ENCODE measurements at regions not wholly inside any gene's neighbourhood (a gene's known extent, or its start where the extent isn't known, plus 50 kb on each side); places are given as distances from the start of the nearest gene placed in this dataset.
"Not testable (repeated sequence)": the region's sequence is repeated elsewhere in the genome, so short reads cannot be mapped to it uniquely, and the experiment has no call there.

GRCh38 chr10:94125268-94125667 lies 131.5 kb downstream of the PLCE1 start:
- H3K27ac ChIP-seq (ENCODE audit: low read depth, low read length): peak overlapping the region; percentile 24
- H3K4me3 ChIP-seq (ENCODE audit: low read depth, low read length): not testable (repeated sequence)

GRCh38 chr10:94125856-94126255 lies 132.1 kb downstream of the PLCE1 start:
- Histone ChIP-seq H3K4me3 (ENCODE audit: low read depth, low read length) (no peak overlapping the region), H3K27me3 (ENCODE audit: control insufficient read depth, insufficient read depth, low read length) (no peaks in the 10 kb centered on the region), H3K4me1 (ENCODE audit: control insufficient read depth, insufficient read depth, low read length) (peaks cover 11% of the 10 kb centered on the region; the same call in 1 of the 2 replicates), H3K9me3 (ENCODE audit: control insufficient read depth, insufficient read depth, low read length) (no peaks in the 10 kb centered on the region), H3K36me3 (ENCODE audit: control insufficient read depth, insufficient read depth, low read length) (no peaks in the 10 kb centered on the region), H3K9ac (ENCODE audit: low read depth, low read length) (no peak overlapping the region), H3K27ac (ENCODE audit: low read depth, low read length) (peak overlapping the region; percentile 24)

More at GRCh38 chr10:94125268-94125667, 131.5 kb downstream of the PLCE1 start:
- H3K9me3 ChIP-seq (ENCODE audit: control insufficient read depth, insufficient read depth, low read length); H3K36me3 ChIP-seq (ENCODE audit: control insufficient read depth, insufficient read depth, low read length); H3K9ac ChIP-seq (ENCODE audit: low read depth, low read length); H3K27me3 ChIP-seq (ENCODE audit: control insufficient read depth, insufficient read depth, low read length): not testable (repeated sequence)
- H3K4me1 ChIP-seq (ENCODE audit: control insufficient read depth, insufficient read depth, low read length): peaks cover 11% of the 10 kb centered on the region; the same call in 1 of the 2 replicates

GRCh38 chr10:94129393-94130130 lies 135.8 kb downstream of the PLCE1 start:
- Histone ChIP-seq H3K36me3 (ENCODE audit: control insufficient read depth, insufficient read depth, low read length) (no peaks in the 10 kb centered on the region), H3K9ac (ENCODE audit: low read depth, low read length) (no peak overlapping the region), H3K4me1 (ENCODE audit: control insufficient read depth, insufficient read depth, low read length) (peaks cover 7% of the 10 kb centered on the region; the same call in 1 of the 2 replicates), H3K4me3 (ENCODE audit: low read depth, low read length) (no peak overlapping the region), H3K9me3 (ENCODE audit: control insufficient read depth, insufficient read depth, low read length) (no peaks in the 10 kb centered on the region), H3K27ac (ENCODE audit: low read depth, low read length) (no peak overlapping the region), H3K27me3 (ENCODE audit: control insufficient read depth, insufficient read depth, low read length) (no peaks in the 10 kb centered on the region)

GRCh38 chr10:94131885-94132284 lies 138.2 kb downstream of the PLCE1 start:
- no peak overlapping the region for H3K27ac ChIP-seq (ENCODE audit: low read depth, low read length)
- no peaks in the 10 kb centered on the region for H3K4me1 ChIP-seq (ENCODE audit: control insufficient read depth, insufficient read depth, low read length)
- H3K27me3 ChIP-seq (ENCODE audit: control insufficient read depth, insufficient read depth, low read length): no peaks in the 10 kb centered on the region
- no peak overlapping the region for H3K9ac ChIP-seq (ENCODE audit: low read depth, low read length)
- H3K36me3 ChIP-seq (ENCODE audit: control insufficient read depth, insufficient read depth, low read length): no peaks in the 10 kb centered on the region
- no peaks in the 10 kb centered on the region for H3K9me3 ChIP-seq (ENCODE audit: control insufficient read depth, insufficient read depth, low read length)
- H3K4me3 ChIP-seq (ENCODE audit: low read depth, low read length): no peak overlapping the region

GRCh38 chr10:94133239-94133638 lies 139.5 kb downstream of the PLCE1 start:
- no peaks in the 10 kb centered on the region for H3K36me3 ChIP-seq (ENCODE audit: control insufficient read depth, insufficient read depth, low read length)
- H3K9ac ChIP-seq (ENCODE audit: low read depth, low read length): no peak overlapping the region
- no peaks in the 10 kb centered on the region for H3K27me3 ChIP-seq (ENCODE audit: control insufficient read depth, insufficient read depth, low read length)
- no peak overlapping the region for H3K4me3 ChIP-seq (ENCODE audit: low read depth, low read length)
- no peaks in the 10 kb centered on the region for H3K4me1 ChIP-seq (ENCODE audit: control insufficient read depth, insufficient read depth, low read length)
- no peaks in the 10 kb centered on the region for H3K9me3 ChIP-seq (ENCODE audit: control insufficient read depth, insufficient read depth, low read length)
- H3K27ac ChIP-seq (ENCODE audit: low read depth, low read length): no peak overlapping the region

- Histone ChIP-seq H3K36me3 (ENCODE audit: control insufficient read depth, insufficient read depth, low read length) (no peaks in the 10 kb centered on the region), H3K9me3 (ENCODE audit: control insufficient read depth, insufficient read depth, low read length) (no peaks in the 10 kb centered on the region), H3K9ac (ENCODE audit: low read depth, low read length) (no peak overlapping the region), H3K4me3 (ENCODE audit: low read depth, low read length) (no peak overlapping the region), H3K4me1 (ENCODE audit: control insufficient read depth, insufficient read depth, low read length) (no peaks in the 10 kb centered on the region), H3K27me3 (ENCODE audit: control insufficient read depth, insufficient read depth, low read length) (no peaks in the 10 kb centered on the region), H3K27ac (ENCODE audit: low read depth, low read length) (no peak overlapping the region)
These were observed 144.0 kb downstream of the PLCE1 start for GRCh38 chr10:94137747-94138146.

GRCh38 chr10:94138391-94138790 lies 144.7 kb downstream of the PLCE1 start:
- H3K9ac ChIP-seq (ENCODE audit: low read depth, low read length): no peak overlapping the region
- no peaks in the 10 kb centered on the region for H3K27me3 ChIP-seq (ENCODE audit: control insufficient read depth, insufficient read depth, low read length)
- H3K4me3 ChIP-seq (ENCODE audit: low read depth, low read length): no peak overlapping the region
- no peaks in the 10 kb centered on the region for H3K9me3 ChIP-seq (ENCODE audit: control insufficient read depth, insufficient read depth, low read length)
- H3K27ac ChIP-seq (ENCODE audit: low read depth, low read length): no peak overlapping the region
- no peaks in the 10 kb centered on the region for H3K4me1 ChIP-seq (ENCODE audit: control insufficient read depth, insufficient read depth, low read length)
- no peaks in the 10 kb centered on the region for H3K36me3 ChIP-seq (ENCODE audit: control insufficient read depth, insufficient read depth, low read length)

- no peaks in the 10 kb centered on the region for H3K27me3 ChIP-seq (ENCODE audit: control insufficient read depth, insufficient read depth, low read length)
- peaks cover 8% of the 10 kb centered on the region for H3K9me3 ChIP-seq (ENCODE audit: control insufficient read depth, insufficient read depth, low read length)
- no peak overlapping the region for H3K9ac ChIP-seq (ENCODE audit: low read depth, low read length)
- no peak overlapping the region for H3K27ac ChIP-seq (ENCODE audit: low read depth, low read length)
- no peaks in the 10 kb centered on the region for H3K36me3 ChIP-seq (ENCODE audit: control insufficient read depth, insufficient read depth, low read length)
- H3K4me3 ChIP-seq (ENCODE audit: low read depth, low read length): no peak overlapping the region
- no peaks in the 10 kb centered on the region for H3K4me1 ChIP-seq (ENCODE audit: control insufficient read depth, insufficient read depth, low read length)
These were observed 149.5 kb downstream of the PLCE1 start for GRCh38 chr10:94143261-94143660.

- peaks cover 8% of the 10 kb centered on the region for H3K9me3 ChIP-seq (ENCODE audit: control insufficient read depth, insufficient read depth, low read length)
- H3K9ac ChIP-seq (ENCODE audit: low read depth, low read length): no peak overlapping the region
- H3K27me3 ChIP-seq (ENCODE audit: control insufficient read depth, insufficient read depth, low read length): no peaks in the 10 kb centered on the region
- H3K27ac ChIP-seq (ENCODE audit: low read depth, low read length): no peak overlapping the region
- no peaks in the 10 kb centered on the region for H3K36me3 ChIP-seq (ENCODE audit: control insufficient read depth, insufficient read depth, low read length)
- H3K4me1 ChIP-seq (ENCODE audit: control insufficient read depth, insufficient read depth, low read length): no peaks in the 10 kb centered on the region
- no peak overlapping the region for H3K4me3 ChIP-seq (ENCODE audit: low read depth, low read length)
These were observed 152.6 kb downstream of the PLCE1 start for GRCh38 chr10:94146313-94146712.

- Histone ChIP-seq H3K4me1 (ENCODE audit: control insufficient read depth, insufficient read depth, low read length) (no peaks in the 10 kb centered on the region), H3K9me3 (ENCODE audit: control insufficient read depth, insufficient read depth, low read length) (peaks cover 8% of the 10 kb centered on the region), H3K4me3 (ENCODE audit: low read depth, low read length) (no peak overlapping the region), H3K27me3 (ENCODE audit: control insufficient read depth, insufficient read depth, low read length) (no peaks in the 10 kb centered on the region), H3K27ac (ENCODE audit: low read depth, low read length) (no peak overlapping the region), H3K9ac (ENCODE audit: low read depth, low read length) (no peak overlapping the region), H3K36me3 (ENCODE audit: control insufficient read depth, insufficient read depth, low read length) (no peaks in the 10 kb centered on the region)
These were observed 153.0 kb downstream of the PLCE1 start for GRCh38 chr10:94146746-94147145.

GRCh38 chr10:94149702-94150101 lies 156.0 kb downstream of the PLCE1 start:
- no peaks in the 10 kb centered on the region for H3K27me3 ChIP-seq (ENCODE audit: control insufficient read depth, insufficient read depth, low read length)
- no peaks in the 10 kb centered on the region for H3K4me1 ChIP-seq (ENCODE audit: control insufficient read depth, insufficient read depth, low read length)

More at GRCh38 chr10:94149702-94150101, 156.0 kb downstream of the PLCE1 start:
- Histone ChIP-seq H3K9ac (ENCODE audit: low read depth, low read length) (no peak overlapping the region), H3K9me3 (ENCODE audit: control insufficient read depth, insufficient read depth, low read length) (peaks cover 8% of the 10 kb centered on the region), H3K4me3 (ENCODE audit: low read depth, low read length) (no peak overlapping the region), H3K36me3 (ENCODE audit: control insufficient read depth, insufficient read depth, low read length) (no peaks in the 10 kb centered on the region), H3K27ac (ENCODE audit: low read depth, low read length) (no peak overlapping the region)
